Sigmoid colon (tissue), 6 donors: ENCODE measurements at regions not wholly inside any gene's neighbourhood (a gene's known extent, or its start where the extent isn't known, plus 50 kb on each side); places are given as distances from the start of the nearest gene placed in this dataset.

Source experiments
- DNase-seq: peaks from one replicate; pipeline ENCODE4 v3.0.0-alpha.2; 2019
- H3K27ac ChIP-seq, 4 donors: fragments of 200-600 bp; sonication (generic); one replicate each; pipeline ENCODE4 v1.5.1; 2016 to 2019; ENCODE audit warnings: mild to moderate bottlenecking in 1 of 4
- H3K27me3 ChIP-seq, 3 donors: fragments of 200-600 bp; sonication (generic); one replicate each; pipeline ENCODE4 v1.5.1; 2019; ENCODE audit warnings: mild to moderate bottlenecking in 1 of 3
- H3K36me3 ChIP-seq, 4 donors: fragments of 200-600 bp; sonication (generic); one replicate each; pipeline ENCODE4 v1.5.1; 2016 to 2019
- H3K4me1 ChIP-seq, 4 donors: fragments of 200-600 bp; sonication (generic); one replicate each; pipeline ENCODE4 v1.5.1; 2017 to 2019
- H3K4me3 ChIP-seq, 4 donors: fragments of 200-600 bp; sonication (generic); one replicate each; pipeline ENCODE4 v1.5.1; 2017 to 2019; ENCODE audit warnings: mild to moderate bottlenecking in 2 of 4, moderate library complexity in 1 of 4
- H3K9me3 ChIP-seq, 4 donors: fragments of 200-600 bp in 3 of 4; sonication (generic) in 3 of 4; one replicate each; pipeline versions ENCODE4 v1.5.1 to v1.6.1; 2013 to 2019
- CTCF ChIP-seq, 4 experiments: fragments of 450-650 bp in 3 of 4; fragments of 200-600 bp in 1 of 4; IDR thresholded peaks; one replicate each; pipeline ENCODE4 v1.5.1; 2016 to 2019; ENCODE audit warnings: antibody characterized with exemption in 4 of 4, mild to moderate bottlenecking in 3 of 4, moderate library complexity in 2 of 4
- EP300 ChIP-seq, 4 donors: sonication (generic); formaldehyde crosslinking; IDR thresholded peaks; one replicate each; pipeline ENCODE4 v1.6.1; 2017; ENCODE audit warnings: antibody characterized with exemption in 4 of 4
- POLR2A ChIP-seq, 2 donors: fragments of 450-650 bp; IDR thresholded peaks; one replicate each; pipeline ENCODE4 v1.6.1; 2016; ENCODE audit warnings: antibody characterized with exemption in 2 of 2, mild to moderate bottlenecking in 2 of 2, moderate library complexity in 2 of 2
- POLR2AphosphoS5 ChIP-seq, 4 donors: sonication (generic); formaldehyde crosslinking; IDR thresholded peaks; one replicate each; pipeline ENCODE4 v1.6.1; 2017; ENCODE audit warnings: antibody characterized with exemption in 4 of 4
- WGBS, 2 donors: extraction: QIAGEN DNeasy Blood & Tissue Kit; methylation state at CpG; one replicate each; pipeline ENCODE4 v1.1.7; 2013; 5-methylcytosine and 5-hydroxymethylcytosine counted together
- intact Hi-C: fragments of 100-400 bp; cut with DNase I; formaldehyde crosslinking; loops from one replicate; pipeline ENCODE4 v1.15.1; 2023
- donor health status: healthy with polysubstance abuse.
- donor health status: healthy.

- Histone ChIP-seq H3K36me3 (no peaks in the 10 kb centered on the region), H3K4me3 (no peak overlapping the region), H3K27me3 (no peaks in the 10 kb centered on the region), H3K4me1 (no peaks in the 10 kb centered on the region), H3K27ac (no peak overlapping the region), H3K9me3 (no peaks in the 10 kb centered on the region)
- DNase-seq: no peak
- intact Hi-C loops: no loop called here
- TF ChIP-seq POLR2AphosphoS5 (IDR thresholded peaks at IDR 0.05): no peak
- TF ChIP-seq POLR2A (IDR thresholded peaks at IDR 0.05): no peak
- TF ChIP-seq CTCF (IDR thresholded peaks at IDR 0.05): no peak
- TF ChIP-seq EP300 (IDR thresholded peaks at IDR 0.05): no peak
- WGBS, 2 donors: 50 to 70% methylated on average over 8 of the region's 8 CpGs
Observed at GRCh38 chr6:92274588-92274987, 1144.8 kb downstream of the EPHA7 start.

GRCh38 chr6:92273694-92274093, 1145.7 kb downstream of the EPHA7 start:
- intact Hi-C loops: no loop called here
- TF ChIP-seq POLR2AphosphoS5 (IDR thresholded peaks at IDR 0.05) (no peak), CTCF (IDR thresholded peaks at IDR 0.05) (no peak), POLR2A (IDR thresholded peaks at IDR 0.05) (no peak), EP300 (IDR thresholded peaks at IDR 0.05) (no peak)
- no peak overlapping the region for H3K4me3 ChIP-seq
- H3K27ac ChIP-seq: no peak overlapping the region
- H3K27me3 ChIP-seq: no peaks in the 10 kb centered on the region
- WGBS, 2 donors: 69 to 80% methylated on average over 2 of the region's 2 CpGs
- no peak for DNase-seq
- no peaks in the 10 kb centered on the region for H3K4me1 ChIP-seq
- H3K9me3 ChIP-seq: no peaks in the 10 kb centered on the region
- H3K36me3 ChIP-seq: no peaks in the 10 kb centered on the region

GRCh38 chr6:92271091-92271490, 1148.3 kb downstream of the EPHA7 start:
- no peaks in the 10 kb centered on the region for H3K27me3 ChIP-seq
- WGBS, 2 donors: 89 to 91% methylated on average over 1 of the region's 1 CpG
- TF ChIP-seq POLR2AphosphoS5 (IDR thresholded peaks at IDR 0.05) (no peak), EP300 (IDR thresholded peaks at IDR 0.05) (no peak), CTCF (IDR thresholded peaks at IDR 0.05) (no peak), POLR2A (IDR thresholded peaks at IDR 0.05) (no peak)
- no peak for DNase-seq
- H3K36me3 ChIP-seq: no peaks in the 10 kb centered on the region
- H3K9me3 ChIP-seq: no peaks in the 10 kb centered on the region
- H3K4me1 ChIP-seq: no peaks in the 10 kb centered on the region
- H3K27ac ChIP-seq: no peak overlapping the region
- H3K4me3 ChIP-seq: no peak overlapping the region
- intact Hi-C loops: no loop called here

GRCh38 chr6:92270365-92270764, 1149.0 kb downstream of the EPHA7 start:
- no peaks in the 10 kb centered on the region for H3K4me1 ChIP-seq
- TF ChIP-seq EP300 (IDR thresholded peaks at IDR 0.05) (no peak), POLR2A (IDR thresholded peaks at IDR 0.05) (no peak), POLR2AphosphoS5 (IDR thresholded peaks at IDR 0.05) (no peak), CTCF (IDR thresholded peaks at IDR 0.05) (no peak)
- H3K9me3 ChIP-seq: no peaks in the 10 kb centered on the region
- intact Hi-C loops: no loop called here
- H3K27ac ChIP-seq: no peak overlapping the region
- DNase-seq: no peak
- WGBS, 2 donors: 89 to 92% methylated on average over 6 of the region's 6 CpGs
- no peaks in the 10 kb centered on the region for H3K27me3 ChIP-seq
- H3K36me3 ChIP-seq: no peaks in the 10 kb centered on the region
- H3K4me3 ChIP-seq: no peak overlapping the region

- H3K4me1 ChIP-seq: no peaks in the 10 kb centered on the region
- WGBS, 2 donors: 95 to 98% methylated on average over 1 of the region's 1 CpG
- no peaks in the 10 kb centered on the region for H3K9me3 ChIP-seq
- no peaks in the 10 kb centered on the region for H3K36me3 ChIP-seq
- no peak for TF ChIP-seq POLR2AphosphoS5 (IDR thresholded peaks at IDR 0.05)
- no peak for TF ChIP-seq POLR2A (IDR thresholded peaks at IDR 0.05)
- TF ChIP-seq CTCF (IDR thresholded peaks at IDR 0.05): no peak
- TF ChIP-seq EP300 (IDR thresholded peaks at IDR 0.05): no peak
- H3K27ac ChIP-seq: no peak overlapping the region
- intact Hi-C loops: no loop called here
- H3K27me3 ChIP-seq: no peaks in the 10 kb centered on the region
- no peak for DNase-seq
- no peak overlapping the region for H3K4me3 ChIP-seq
Observed at GRCh38 chr6:92267335-92267734, 1152.0 kb downstream of the EPHA7 start.
